ENCODE measurements at regions not wholly inside any gene's neighbourhood (a gene's known extent, or its start where the extent isn't known, plus 50 kb on each side); places are given as distances from the start of the nearest gene placed in this dataset.

GRCh38 chr20:11136691-11137090 is 462.9 kb upstream of the JAG1 start:
- no peak overlapping the region for H3K27ac ChIP-seq
- no peaks in the 10 kb centered on the region for H3K27me3 ChIP-seq (ENCODE audit: insufficient read depth, low read depth)
- H3K4me1 ChIP-seq (ENCODE audit: low read depth, poor library complexity, severe bottlenecking), result no peaks in the 10 kb centered on the region
- no peaks in the 10 kb centered on the region for H4K20me1 ChIP-seq (ENCODE audit: insufficient read depth)
- TF ChIP-seq, protein P1, sequence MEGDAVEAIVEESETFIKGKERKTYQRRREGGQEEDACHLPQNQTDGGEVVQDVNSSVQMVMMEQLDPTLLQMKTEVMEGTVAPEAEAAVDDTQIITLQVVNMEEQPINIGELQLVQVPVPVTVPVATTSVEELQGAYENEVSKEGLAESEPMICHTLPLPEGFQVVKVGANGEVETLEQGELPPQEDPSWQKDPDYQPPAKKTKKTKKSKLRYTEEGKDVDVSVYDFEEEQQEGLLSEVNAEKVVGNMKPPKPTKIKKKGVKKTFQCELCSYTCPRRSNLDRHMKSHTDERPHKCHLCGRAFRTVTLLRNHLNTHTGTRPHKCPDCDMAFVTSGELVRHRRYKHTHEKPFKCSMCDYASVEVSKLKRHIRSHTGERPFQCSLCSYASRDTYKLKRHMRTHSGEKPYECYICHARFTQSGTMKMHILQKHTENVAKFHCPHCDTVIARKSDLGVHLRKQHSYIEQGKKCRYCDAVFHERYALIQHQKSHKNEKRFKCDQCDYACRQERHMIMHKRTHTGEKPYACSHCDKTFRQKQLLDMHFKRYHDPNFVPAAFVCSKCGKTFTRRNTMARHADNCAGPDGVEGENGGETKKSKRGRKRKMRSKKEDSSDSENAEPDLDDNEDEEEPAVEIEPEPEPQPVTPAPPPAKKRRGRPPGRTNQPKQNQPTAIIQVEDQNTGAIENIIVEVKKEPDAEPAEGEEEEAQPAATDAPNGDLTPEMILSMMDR (conservative IDR thresholded peaks at IDR 0.05; ENCODE audit: low read depth, low read length), result no peak
- no peaks in the 10 kb centered on the region for H3K79me2 ChIP-seq (ENCODE audit: insufficient read depth, low read depth)
- H2AFZ ChIP-seq (ENCODE audit: low read depth), result no peak overlapping the region
- no peak overlapping the region for H3K4me3 ChIP-seq (IDR thresholded peaks at IDR 0.05; ENCODE audit: insufficient read depth, low read depth, low read length)
- H3K36me3 ChIP-seq (ENCODE audit: insufficient read depth), result no peaks in the 10 kb centered on the region
- H3K9ac ChIP-seq, result no peak overlapping the region
- no peak overlapping the region for H3K4me2 ChIP-seq

DNA sequence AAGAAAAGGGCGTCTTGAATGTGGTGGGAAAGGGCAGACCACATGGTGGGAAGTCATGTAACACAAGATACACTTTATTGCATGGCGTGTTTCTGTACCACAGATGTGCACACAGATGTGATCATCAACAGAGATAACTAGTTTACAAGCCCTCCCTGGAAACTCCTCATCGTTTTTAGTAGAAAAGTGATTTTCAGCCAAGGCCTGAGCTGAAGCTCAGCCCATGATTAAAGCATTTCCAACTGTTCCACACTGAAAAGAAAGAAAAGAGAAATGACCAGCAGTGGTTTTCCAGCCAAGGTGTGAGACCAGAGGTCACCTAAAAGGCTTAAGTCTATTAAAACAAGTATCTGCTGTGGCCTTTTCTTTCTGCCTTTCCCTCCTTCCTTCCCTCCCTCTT is 463.9 kb upstream of the JAG1 start:
- Histone ChIP-seq H3K36me3 (ENCODE audit: insufficient read depth) (no peaks in the 10 kb centered on the region), H3K27me3 (ENCODE audit: insufficient read depth, low read depth) (no peaks in the 10 kb centered on the region), H4K20me1 (ENCODE audit: insufficient read depth) (no peaks in the 10 kb centered on the region), H3K4me3 (IDR thresholded peaks at IDR 0.05; ENCODE audit: insufficient read depth, low read depth, low read length) (no peak overlapping the region), H3K4me1 (ENCODE audit: low read depth, poor library complexity, severe bottlenecking) (no peaks in the 10 kb centered on the region), H3K4me2 (no peak overlapping the region), H3K79me2 (ENCODE audit: insufficient read depth, low read depth) (no peaks in the 10 kb centered on the region), H3K27ac (no peak overlapping the region), H2AFZ (ENCODE audit: low read depth) (no peak overlapping the region), H3K9ac (no peak overlapping the region)
- TF ChIP-seq, protein P1 (conservative IDR thresholded peaks at IDR 0.05; ENCODE audit: low read depth, low read length), result no peak

- no peaks in the 10 kb centered on the region for H3K36me3 ChIP-seq (ENCODE audit: insufficient read depth)
- no peak overlapping the region for H3K27ac ChIP-seq
- H3K27me3 ChIP-seq (ENCODE audit: insufficient read depth, low read depth), result no peaks in the 10 kb centered on the region
- TF ChIP-seq, protein P1 (conservative IDR thresholded peaks at IDR 0.05; ENCODE audit: low read depth, low read length), result no peak
- no peaks in the 10 kb centered on the region for H3K4me1 ChIP-seq (ENCODE audit: low read depth, poor library complexity, severe bottlenecking)
- no peak overlapping the region for H2AFZ ChIP-seq (ENCODE audit: low read depth)
- H3K79me2 ChIP-seq (ENCODE audit: insufficient read depth, low read depth), result no peaks in the 10 kb centered on the region
- H3K4me2 ChIP-seq, result no peak overlapping the region
- no peak overlapping the region for H3K9ac ChIP-seq
- H3K4me3 ChIP-seq (IDR thresholded peaks at IDR 0.05; ENCODE audit: insufficient read depth, low read depth, low read length), result no peak overlapping the region
- H4K20me1 ChIP-seq (ENCODE audit: insufficient read depth), result no peaks in the 10 kb centered on the region
Measured at GRCh38 chr20:11140359-11140758, 466.6 kb upstream of the JAG1 start.

GRCh38 chr20:11143481-11143880 is 469.7 kb upstream of the JAG1 start:
- TF ChIP-seq, protein P1 (conservative IDR thresholded peaks at IDR 0.05; ENCODE audit: low read depth, low read length), result no peak

More at GRCh38 chr20:11143481-11143880, 469.7 kb upstream of the JAG1 start:
- no peak overlapping the region for H2AFZ ChIP-seq (ENCODE audit: low read depth)
- H3K79me2 ChIP-seq (ENCODE audit: insufficient read depth, low read depth), result no peaks in the 10 kb centered on the region
- H3K27ac ChIP-seq, result no peak overlapping the region
- H3K4me1 ChIP-seq (ENCODE audit: low read depth, poor library complexity, severe bottlenecking), result no peaks in the 10 kb centered on the region
- H4K20me1 ChIP-seq (ENCODE audit: insufficient read depth), result no peaks in the 10 kb centered on the region
- H3K36me3 ChIP-seq (ENCODE audit: insufficient read depth), result no peaks in the 10 kb centered on the region
- no peak overlapping the region for H3K9ac ChIP-seq
- H3K4me2 ChIP-seq, result no peak overlapping the region
- H3K27me3 ChIP-seq (ENCODE audit: insufficient read depth, low read depth), result no peaks in the 10 kb centered on the region
- H3K4me3 ChIP-seq (IDR thresholded peaks at IDR 0.05; ENCODE audit: insufficient read depth, low read depth, low read length), result no peak overlapping the region

Measured in KMS-11 (cell line).